ENCODE measurements at regions not wholly inside any gene's neighbourhood (a gene's known extent, or its start where the extent isn't known, plus 50 kb on each side); places are given as distances from the start of the nearest gene placed in this dataset.
"Not testable (repeated sequence)": the region's sequence is repeated elsewhere in the genome, so short reads cannot be mapped to it uniquely, and the experiment has no call there.

DNA sequence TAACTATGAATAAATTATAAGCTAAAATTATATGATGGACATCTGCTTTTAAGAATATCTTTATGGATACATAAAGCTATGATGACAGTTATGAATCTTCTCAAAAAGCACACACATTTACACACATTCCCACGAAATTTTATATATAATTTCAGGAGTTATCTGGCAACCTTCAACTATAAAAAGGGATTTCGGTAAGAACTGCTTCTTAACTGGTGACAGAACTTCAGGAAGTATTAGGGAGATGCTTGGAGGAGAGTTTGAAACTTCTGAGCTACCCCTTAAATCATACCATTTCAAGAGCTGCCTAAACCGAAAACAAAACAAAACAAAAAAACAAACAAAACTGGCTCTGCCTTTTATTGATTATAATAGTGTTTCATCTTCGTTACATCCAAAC lies 399.4 kb downstream of the ZEB2 start:
- Histone ChIP-seq H3K27ac (no peak overlapping the region), H3K9me3 (no peaks in the 10 kb centered on the region), H3K27me3 (no peaks in the 10 kb centered on the region), H3K4me3 (no peak overlapping the region), H3K4me1 (no peaks in the 10 kb centered on the region), H3K9ac (ENCODE audit: low read depth in 2 of 2, low read length in 2 of 2) (no peak overlapping the region), H3K36me3 (no peaks in the 10 kb centered on the region)
- DNase-seq: no peak
- intact Hi-C loops (cut with DNase I): no loop called here
- TF ChIP-seq, protein P1, sequence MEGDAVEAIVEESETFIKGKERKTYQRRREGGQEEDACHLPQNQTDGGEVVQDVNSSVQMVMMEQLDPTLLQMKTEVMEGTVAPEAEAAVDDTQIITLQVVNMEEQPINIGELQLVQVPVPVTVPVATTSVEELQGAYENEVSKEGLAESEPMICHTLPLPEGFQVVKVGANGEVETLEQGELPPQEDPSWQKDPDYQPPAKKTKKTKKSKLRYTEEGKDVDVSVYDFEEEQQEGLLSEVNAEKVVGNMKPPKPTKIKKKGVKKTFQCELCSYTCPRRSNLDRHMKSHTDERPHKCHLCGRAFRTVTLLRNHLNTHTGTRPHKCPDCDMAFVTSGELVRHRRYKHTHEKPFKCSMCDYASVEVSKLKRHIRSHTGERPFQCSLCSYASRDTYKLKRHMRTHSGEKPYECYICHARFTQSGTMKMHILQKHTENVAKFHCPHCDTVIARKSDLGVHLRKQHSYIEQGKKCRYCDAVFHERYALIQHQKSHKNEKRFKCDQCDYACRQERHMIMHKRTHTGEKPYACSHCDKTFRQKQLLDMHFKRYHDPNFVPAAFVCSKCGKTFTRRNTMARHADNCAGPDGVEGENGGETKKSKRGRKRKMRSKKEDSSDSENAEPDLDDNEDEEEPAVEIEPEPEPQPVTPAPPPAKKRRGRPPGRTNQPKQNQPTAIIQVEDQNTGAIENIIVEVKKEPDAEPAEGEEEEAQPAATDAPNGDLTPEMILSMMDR (IDR thresholded peaks at IDR 0.05): no peak

DNA sequence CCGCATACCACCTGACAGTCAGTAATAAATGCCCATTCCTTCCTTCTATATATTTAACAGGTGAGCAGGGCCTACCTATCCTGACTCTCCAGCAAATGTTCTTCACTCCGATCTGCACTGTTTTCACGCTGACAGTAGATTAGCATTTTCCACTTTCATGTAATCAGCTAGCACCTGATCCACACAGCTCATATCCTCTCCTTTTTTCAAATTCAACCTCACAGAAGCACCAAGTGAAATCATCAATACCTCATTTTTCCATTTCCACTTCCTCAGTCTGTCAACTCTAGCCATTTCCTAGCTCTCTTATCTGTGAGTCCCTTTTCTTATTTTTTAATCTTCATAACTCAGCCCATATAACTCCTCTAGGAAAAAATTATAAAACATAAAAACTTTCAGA lies 402.8 kb downstream of the ZEB2 start:
- intact Hi-C loops (cut with DNase I): no loop called here
- no peak overlapping the region for H3K27ac ChIP-seq
- no peaks in the 10 kb centered on the region for H3K9me3 ChIP-seq
- H3K4me1 ChIP-seq: no peaks in the 10 kb centered on the region
- TF ChIP-seq, protein P1 (IDR thresholded peaks at IDR 0.05): no peak
- no peak overlapping the region for H3K9ac ChIP-seq (ENCODE audit: low read depth in 2 of 2, low read length in 2 of 2)
- DNase-seq: no peak
- no peaks in the 10 kb centered on the region for H3K27me3 ChIP-seq
- H3K4me3 ChIP-seq: no peak overlapping the region
- no peaks in the 10 kb centered on the region for H3K36me3 ChIP-seq

DNA sequence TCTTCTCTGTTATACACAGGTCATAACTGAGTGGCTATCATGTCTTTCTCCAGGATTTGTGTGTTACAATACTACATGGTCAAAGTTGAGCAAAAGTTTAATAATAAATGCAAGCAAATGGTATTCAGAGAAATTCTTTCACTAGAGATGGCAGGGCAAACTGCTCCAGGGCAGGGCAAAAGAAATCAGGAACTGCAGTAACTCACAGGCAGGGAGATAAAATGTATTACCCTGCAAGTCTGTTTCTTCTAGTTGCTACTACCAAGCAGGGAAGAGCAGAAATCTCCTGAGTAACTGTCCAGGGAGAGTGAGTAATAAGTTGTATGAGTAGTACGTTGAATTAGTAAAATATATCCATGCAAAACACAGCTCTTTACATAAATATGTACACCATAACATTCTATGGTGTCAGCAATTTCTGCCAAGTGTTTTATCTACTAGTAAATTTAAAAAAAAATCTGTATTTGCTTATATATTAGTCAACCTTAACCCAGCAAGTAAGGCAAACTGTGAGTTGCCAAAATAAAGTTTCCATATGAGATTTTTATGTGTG lies 404.1 kb downstream of the ZEB2 start:
- Histone ChIP-seq H3K9ac (ENCODE audit: low read depth in 2 of 2, low read length in 2 of 2) (no peak overlapping the region), H3K36me3 (no peaks in the 10 kb centered on the region), H3K4me1 (no peaks in the 10 kb centered on the region), H3K27me3 (no peaks in the 10 kb centered on the region), H3K4me3 (no peak overlapping the region), H3K9me3 (no peaks in the 10 kb centered on the region), H3K27ac (no peak overlapping the region)
- TF ChIP-seq, protein P1 (IDR thresholded peaks at IDR 0.05): no peak
- intact Hi-C loops (cut with DNase I): no loop called here
- DNase-seq: no peak

DNA sequence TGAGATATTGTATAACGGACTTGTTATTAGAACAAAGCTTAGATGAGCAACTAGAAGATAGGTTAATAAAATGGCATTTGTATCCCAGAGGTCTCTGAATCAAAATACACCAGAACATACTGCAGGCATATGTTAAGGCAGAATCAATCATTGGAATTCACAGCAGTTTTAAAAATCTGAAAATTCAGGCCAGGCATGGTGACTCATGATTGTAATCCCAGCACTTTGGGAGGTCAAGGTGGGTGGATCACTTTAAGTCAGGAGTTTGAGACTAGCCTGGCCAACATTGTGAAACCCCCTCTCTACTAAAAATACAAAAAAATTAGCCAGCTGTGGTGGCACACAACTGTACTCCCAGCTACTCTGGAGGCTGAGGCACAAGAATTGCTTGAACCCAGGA lies 405.2 kb downstream of the ZEB2 start:
- H3K4me3 ChIP-seq: no peak overlapping the region
- DNase-seq: no peak
- no peaks in the 10 kb centered on the region for H3K9me3 ChIP-seq
- intact Hi-C loops (cut with DNase I): no loop called here
- no peaks in the 10 kb centered on the region for H3K4me1 ChIP-seq
- no peaks in the 10 kb centered on the region for H3K27me3 ChIP-seq
- no peak overlapping the region for H3K9ac ChIP-seq (ENCODE audit: low read depth in 2 of 2, low read length in 2 of 2)
- TF ChIP-seq, protein P1 (IDR thresholded peaks at IDR 0.05): no peak
- H3K36me3 ChIP-seq: no peaks in the 10 kb centered on the region
- no peak overlapping the region for H3K27ac ChIP-seq

DNA sequence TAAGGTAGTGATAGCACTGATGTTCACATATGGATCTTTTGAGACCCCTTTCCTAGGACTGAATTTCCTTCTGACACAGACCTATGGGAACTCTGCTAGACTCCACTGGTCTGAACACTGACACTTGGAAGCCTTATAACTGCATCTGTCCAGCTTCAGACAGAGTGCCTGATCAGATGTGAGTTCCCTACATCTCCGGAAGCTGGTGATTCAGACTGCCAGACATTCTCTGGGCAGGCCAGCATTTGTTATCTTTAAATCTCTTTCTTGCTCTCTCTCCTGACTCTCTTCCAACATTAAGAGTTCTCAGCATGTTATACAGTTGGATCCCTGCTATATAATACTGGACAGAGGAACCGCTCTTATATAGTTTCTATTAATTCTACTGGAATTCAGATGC lies 408.5 kb downstream of the ZEB2 start:
- Histone ChIP-seq H3K9me3 (no peaks in the 10 kb centered on the region), H3K27me3 (no peaks in the 10 kb centered on the region), H3K4me1 (no peaks in the 10 kb centered on the region), H3K27ac (no peak overlapping the region), H3K36me3 (no peaks in the 10 kb centered on the region), H3K9ac (ENCODE audit: low read depth in 2 of 2, low read length in 2 of 2) (no peak overlapping the region), H3K4me3 (no peak overlapping the region)
- TF ChIP-seq, protein P1 (IDR thresholded peaks at IDR 0.05): no peak
- intact Hi-C loops (cut with DNase I): no loop called here
- DNase-seq: no peak

DNA sequence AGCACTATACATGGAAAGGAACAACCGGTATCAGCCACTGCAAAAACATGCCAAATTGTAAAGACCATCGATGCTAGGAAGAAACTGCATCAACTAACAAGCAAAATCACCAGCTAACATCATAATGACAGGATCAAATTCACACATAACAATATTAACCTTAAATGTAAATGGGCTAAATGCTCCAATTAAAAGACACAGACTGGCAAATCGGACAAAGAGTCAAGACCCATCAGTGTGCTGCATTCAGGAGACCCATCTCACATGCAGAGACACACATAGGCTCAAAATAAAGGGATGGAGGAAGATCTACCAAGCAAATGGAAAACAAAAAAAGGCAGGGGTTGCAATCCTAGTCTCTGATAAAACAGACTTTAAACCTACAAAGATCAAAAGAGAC lies 413.8 kb downstream of the ZEB2 start:
- H3K4me1 ChIP-seq; H3K4me3 ChIP-seq; DNase-seq; H3K27me3 ChIP-seq; intact Hi-C loops (cut with DNase I); H3K36me3 ChIP-seq; H3K9me3 ChIP-seq; H3K9ac ChIP-seq (ENCODE audit: low read depth in 2 of 2, low read length in 2 of 2); H3K27ac ChIP-seq: not testable (repeated sequence)
